GM19043 (cell line): ENCODE measurements at regions not wholly inside any gene's neighbourhood (a gene's known extent, or its start where the extent isn't known, plus 50 kb on each side); places are given as distances from the start of the nearest gene placed in this dataset.

ENCODE experiments used
- ATAC-seq: cut with Tn5 transposase; IDR thresholded peaks from one replicate; pipeline ENCODE4 v1.9.1; 2021; ENCODE audit warnings: low read depth; ENCODE audit not compliant: unreplicated experiment

DNA sequence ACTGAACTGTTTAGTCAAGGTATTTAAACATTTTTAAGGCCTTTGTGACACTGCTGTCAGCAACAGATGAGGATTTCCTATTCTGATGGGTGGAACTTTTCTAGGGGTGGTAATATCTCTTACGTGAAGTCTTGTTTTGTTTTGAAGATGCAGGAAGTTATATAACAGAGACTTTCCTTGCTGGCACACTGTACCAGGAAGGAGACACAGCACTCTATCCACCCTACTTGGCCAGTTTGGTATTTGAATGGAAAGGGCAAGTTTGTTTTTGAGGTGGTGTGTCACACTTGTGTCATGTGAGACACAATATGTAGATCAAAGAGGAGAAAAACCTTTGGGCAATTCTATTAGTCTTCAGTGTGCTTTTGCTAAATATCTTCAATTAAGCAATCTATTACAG lies 51.6 kb upstream of the SRP54 start:
- ATAC-seq: peak; percentile 40

DNA sequence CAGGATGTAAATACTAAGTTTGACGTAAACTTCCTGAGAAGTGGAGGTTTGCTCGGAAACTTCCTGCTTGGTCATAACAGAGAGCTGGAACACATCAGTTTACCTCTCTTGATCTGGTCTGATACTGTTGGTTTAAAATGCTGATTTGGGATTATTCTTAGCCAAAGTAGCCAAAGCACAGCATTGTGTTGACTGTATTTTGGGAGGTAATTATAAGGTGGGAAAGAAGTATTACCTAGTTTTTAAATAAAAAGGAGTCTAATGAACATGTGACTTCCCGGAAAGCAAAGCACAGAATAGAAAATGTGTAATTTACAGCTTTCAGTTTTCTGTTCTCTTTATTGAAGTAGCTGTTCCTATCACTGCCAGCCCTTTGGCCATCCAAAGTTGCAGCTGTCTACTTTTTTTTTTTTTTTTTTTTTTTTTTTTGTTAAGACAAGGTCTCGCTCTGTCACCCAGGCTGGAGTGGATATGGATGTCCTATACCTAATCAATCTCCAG lies 52.2 kb upstream of the SRP54 start:
- ATAC-seq: peak; percentile 65

DNA sequence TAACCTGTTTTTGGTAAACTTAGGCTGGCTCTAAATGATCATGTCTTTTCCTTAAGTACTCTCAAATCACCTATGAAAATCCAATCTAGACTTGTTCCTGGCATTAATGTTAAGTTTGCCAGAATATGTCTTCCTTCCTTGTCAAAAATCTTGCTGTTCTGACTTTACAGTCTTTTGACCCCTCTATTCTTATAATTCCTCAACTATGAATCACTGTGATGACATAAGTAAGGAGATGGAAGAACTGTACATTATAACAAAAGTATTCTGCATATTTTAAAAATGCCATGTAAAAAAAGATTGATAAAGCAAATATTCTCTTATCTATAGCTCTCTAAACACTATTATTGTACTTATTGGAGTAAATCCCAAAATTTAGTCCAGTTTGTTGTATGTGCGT lies 51.4 kb upstream of the BAZ1A start:
- ATAC-seq: no peak
